ENCODE measurements at regions not wholly inside any gene's neighbourhood (a gene's known extent, or its start where the extent isn't known, plus 50 kb on each side); places are given as distances from the start of the nearest gene placed in this dataset.

GRCh38 chr2:77939801-77940200, 417.6 kb upstream of the LRRTM4 start:
- Histone ChIP-seq H2BK20ac (ENCODE audit: low read depth, low read length, poor library complexity, severe bottlenecking) (no peak overlapping the region), H3K4ac (ENCODE audit: low read depth, low read length) (no peak overlapping the region), H4K20me1 (ENCODE audit: control insufficient read depth, insufficient read depth, insufficient read length) (no peaks in the 10 kb centered on the region), H3K23me2 (ENCODE audit: insufficient read length, low read depth, low read length, poor library complexity, severe bottlenecking) (no peaks in the 10 kb centered on the region), H2AFZ (ENCODE audit: low read length) (no peak overlapping the region), H4K8ac (replicated peaks; ENCODE audit: insufficient read length, low read depth, low read length) (no peak overlapping the region), H3K56ac (ENCODE audit: insufficient read length, low read depth, low read length) (no peak overlapping the region), H3K9me3 (ENCODE audit: control insufficient read depth, low read depth, low read length) (no peaks in the 10 kb centered on the region), H3K9ac (ENCODE audit: extremely low read depth, insufficient read length, low read length) (no peak overlapping the region), H3K14ac (ENCODE audit: insufficient read depth, low read length) (no peak overlapping the region), H3K23ac (ENCODE audit: insufficient read length, low read depth, low read length) (no peak overlapping the region), H2BK12ac (ENCODE audit: insufficient read length, low read depth, low read length) (no peak overlapping the region), H3K18ac (ENCODE audit: insufficient read length, low read depth, low read length) (no peak overlapping the region), H3K4me1 (ENCODE audit: insufficient read depth, low read length) (no peaks in the 10 kb centered on the region), H2BK15ac (ENCODE audit: low read depth, low read length) (no peak overlapping the region), H2BK120ac (ENCODE audit: low read depth, low read length, poor library complexity, severe bottlenecking) (no peak overlapping the region), H3T11ph (ENCODE audit: low read length) (no peak overlapping the region), H3K79me1 (ENCODE audit: insufficient read depth, low read depth, low read length, poor library complexity, severe bottlenecking) (no peaks in the 10 kb centered on the region), H4K5ac (ENCODE audit: insufficient read length, low read depth, low read length) (no peak overlapping the region), H3K27ac (ENCODE audit: insufficient read length, low read depth, low read length) (no peak overlapping the region), H3K79me2 (ENCODE audit: insufficient read depth, low read length) (no peaks in the 10 kb centered on the region), H2BK5ac (ENCODE audit: insufficient read length, low read length) (no peak overlapping the region), H3K27me3 (ENCODE audit: insufficient read depth, low read length) (no peaks in the 10 kb centered on the region), H2AK5ac (ENCODE audit: insufficient read length, low read length) (no peak overlapping the region), H3K4me2 (ENCODE audit: insufficient read depth, insufficient read length, low read length) (no peak overlapping the region), H4K91ac (ENCODE audit: insufficient read length, low read depth, low read length) (no peak overlapping the region)
- H3K36me3 Mint-ChIP-seq (ENCODE audit: insufficient read depth in 1 of 3, low read depth in 3 of 3) = no peaks in the 10 kb centered on the region
- H3K27ac Mint-ChIP-seq = no peak overlapping the region
- no peak overlapping the region for H3K4me3 Mint-ChIP-seq
- DNase-seq = no peak
- TF ChIP-seq, protein P1, sequence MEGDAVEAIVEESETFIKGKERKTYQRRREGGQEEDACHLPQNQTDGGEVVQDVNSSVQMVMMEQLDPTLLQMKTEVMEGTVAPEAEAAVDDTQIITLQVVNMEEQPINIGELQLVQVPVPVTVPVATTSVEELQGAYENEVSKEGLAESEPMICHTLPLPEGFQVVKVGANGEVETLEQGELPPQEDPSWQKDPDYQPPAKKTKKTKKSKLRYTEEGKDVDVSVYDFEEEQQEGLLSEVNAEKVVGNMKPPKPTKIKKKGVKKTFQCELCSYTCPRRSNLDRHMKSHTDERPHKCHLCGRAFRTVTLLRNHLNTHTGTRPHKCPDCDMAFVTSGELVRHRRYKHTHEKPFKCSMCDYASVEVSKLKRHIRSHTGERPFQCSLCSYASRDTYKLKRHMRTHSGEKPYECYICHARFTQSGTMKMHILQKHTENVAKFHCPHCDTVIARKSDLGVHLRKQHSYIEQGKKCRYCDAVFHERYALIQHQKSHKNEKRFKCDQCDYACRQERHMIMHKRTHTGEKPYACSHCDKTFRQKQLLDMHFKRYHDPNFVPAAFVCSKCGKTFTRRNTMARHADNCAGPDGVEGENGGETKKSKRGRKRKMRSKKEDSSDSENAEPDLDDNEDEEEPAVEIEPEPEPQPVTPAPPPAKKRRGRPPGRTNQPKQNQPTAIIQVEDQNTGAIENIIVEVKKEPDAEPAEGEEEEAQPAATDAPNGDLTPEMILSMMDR (conservative IDR thresholded peaks at IDR 0.05) = no peak
- no peaks in the 10 kb centered on the region for H3K9me3 Mint-ChIP-seq
- H3K27me3 Mint-ChIP-seq (ENCODE audit: low read depth) = no peaks in the 10 kb centered on the region
- no peaks in the 10 kb centered on the region for H3K4me1 Mint-ChIP-seq

Data from H9 (cell line).